OCI-LY3 (cell line): ENCODE measurements at regions not wholly inside any gene's neighbourhood (a gene's known extent, or its start where the extent isn't known, plus 50 kb on each side); places are given as distances from the start of the nearest gene placed in this dataset.

ENCODE experiments used
- CTCF ChIP-seq: fragments of 200-600, 300-600 bp; sonication (generic); IDR thresholded peaks from 2 replicates; pipeline ENCODE4 v1.5.1; 2014; ENCODE audit warnings: antibody characterized with exemption, low read length, low read depth
- EZH2phosphoT487 ChIP-seq: fragments of 200-600 bp; shearing (Covaris generic); IDR thresholded peaks from 2 replicates; pipeline ENCODE4 v1.6.1; 2018; ENCODE audit warnings: antibody characterized with exemption, mixed run types, low read depth

GRCh38 chr18:27242392-27243047, 57.4 kb upstream of the CHST9 start:
- TF ChIP-seq CTCF: no peak
- TF ChIP-seq EZH2phosphoT487: no peak
